IMR-90 (cell line): ENCODE measurements at regions not wholly inside any gene's neighbourhood (a gene's known extent, or its start where the extent isn't known, plus 50 kb on each side); places are given as distances from the start of the nearest gene placed in this dataset.

Experiments used
- ATAC-seq: fragments of 200-7000 bp; cut with Tn5 transposase; 2 replicates; pipeline ENCODE4 v1.9.1; 2020; ENCODE audit warnings: low read depth, mild to moderate bottlenecking, moderate library complexity
- BruUV-seq: library from RNA; stranded (reverse); fragments of 400-500 nt; replicated peaks from 2 replicates; lab custom pipeline; 2021; lab: Mats Ljungman, UMichigan
- CTCF ChIA-PET: fragments of 300-600 bp; formaldehyde crosslinking; extraction: SDS; loops from one replicate; lab custom pipeline; 2021; ENCODE audit warnings: antibody characterized with exemption; lab: Yijun Ruan, JAX
- POLR2A ChIA-PET: fragments of 300-600 bp; sonication (Branson Sonifier 250); formaldehyde crosslinking; loops from one replicate; lab custom pipeline; 2022; ENCODE audit warnings: antibody characterized with exemption; ENCODE audit not compliant: unreplicated experiment; lab: Charles Lee
- DNase-seq: peaks from one replicate; pipeline ENCODE4 v3.0.0; 2013
- H2AFZ ChIP-seq: replicated peaks from 2 replicates; pipeline ENCODE3; 2013; ENCODE audit warnings: low read length, mild to moderate bottlenecking; ENCODE audit not compliant: poor library complexity
- H2AK5ac ChIP-seq: 2 replicates; pipeline ENCODE4 v1.6.1; 2013; ENCODE audit warnings: low read depth, low read length, inconsistent platforms
- H2AK9ac ChIP-seq: replicated peaks from 2 replicates; pipeline ENCODE3; 2013; ENCODE audit warnings: mild to moderate bottlenecking, low read depth, low read length, moderate library complexity; ENCODE audit not compliant: poor library complexity
- H2BK120ac ChIP-seq: 2 replicates; pipeline ENCODE4 v1.6.1; 2013; ENCODE audit warnings: low read depth, low read length, inconsistent platforms
- H2BK15ac ChIP-seq: 3 replicates; pipeline ENCODE4 v1.6.1; 2013; ENCODE audit warnings: low read depth, low read length, inconsistent platforms
- H2BK20ac ChIP-seq: 2 replicates; pipeline ENCODE4 v1.6.1; 2013; ENCODE audit warnings: low read depth, mild to moderate bottlenecking, inconsistent platforms, low read length, moderate library complexity
- H2BK5ac ChIP-seq: 2 replicates; pipeline ENCODE4 v1.6.1; 2013; ENCODE audit warnings: mild to moderate bottlenecking, low read depth, low read length, inconsistent platforms; ENCODE audit not compliant: poor library complexity, severe bottlenecking
- H3K14ac ChIP-seq: replicated peaks from 2 replicates; pipeline ENCODE4 v1.6.1; 2013; ENCODE audit warnings: low read depth, low read length, inconsistent platforms
- H3K18ac ChIP-seq: 2 replicates; pipeline ENCODE4 v1.6.1; 2013; ENCODE audit warnings: low read depth, low read length, control low read depth
- H3K23ac ChIP-seq: 2 replicates; pipeline ENCODE4 v1.6.1; 2013; ENCODE audit warnings: low read depth, low read length, inconsistent platforms
- H3K27ac ChIP-seq: 2 replicates; pipeline ENCODE4 v1.5.1; 2013; ENCODE audit warnings: mild to moderate bottlenecking, control low read depth, low read length; ENCODE audit not compliant: insufficient read depth
- H3K27me3 ChIP-seq: 2 replicates; pipeline ENCODE4 v1.6.1; 2013; ENCODE audit warnings: low read length; ENCODE audit not compliant: control insufficient read depth, insufficient read depth
- H3K36me3 ChIP-seq: 2 replicates; pipeline ENCODE4 v1.6.1; 2013; ENCODE audit warnings: low read length, mixed read lengths; ENCODE audit not compliant: control insufficient read depth, insufficient read depth
- H3K4ac ChIP-seq: 2 replicates; pipeline ENCODE4 v1.6.1; 2013; ENCODE audit warnings: low read depth, low read length, inconsistent platforms
- H3K4me1 ChIP-seq: 2 replicates; pipeline ENCODE4 v1.6.1; 2013; ENCODE audit warnings: low read length, mixed read lengths; ENCODE audit not compliant: control insufficient read depth, insufficient read depth
- H3K4me2 ChIP-seq: 2 replicates; pipeline ENCODE4 v1.6.1; 2013; ENCODE audit warnings: low read depth, mild to moderate bottlenecking, control low read depth, low read length, moderate library complexity
- H3K4me3 ChIP-seq: 2 replicates; pipeline ENCODE4 v1.5.1; 2013; ENCODE audit warnings: low read depth, mild to moderate bottlenecking, control low read depth, low read length, moderate library complexity; ENCODE audit not compliant: insufficient read depth
- H3K56ac ChIP-seq: 2 replicates; pipeline ENCODE4 v1.6.1; 2013; ENCODE audit warnings: low read length, inconsistent platforms; ENCODE audit not compliant: insufficient read depth; ENCODE audit errors: extremely low read depth
- H3K79me1 ChIP-seq, 2 experiments: 2 replicates each; pipeline ENCODE4 v1.6.1; 2013; ENCODE audit warnings: low read length in 2 of 2, inconsistent platforms in 1 of 2, low read depth in 1 of 2
- H3K9ac ChIP-seq: 2 replicates; pipeline ENCODE4 v1.6.1; 2013; ENCODE audit warnings: low read depth, low read length, control low read depth
- H3K9me1 ChIP-seq: 2 replicates; pipeline ENCODE4 v1.6.1; 2013; ENCODE audit warnings: low read length, inconsistent platforms; ENCODE audit not compliant: insufficient read depth
- H3K9me3 ChIP-seq: 2 replicates; pipeline ENCODE4 v1.6.1; 2013; ENCODE audit warnings: low read length; ENCODE audit not compliant: control insufficient read depth, insufficient read depth
- H4K20me1 ChIP-seq: 2 replicates; pipeline ENCODE4 v1.6.1; 2013; ENCODE audit warnings: low read length, inconsistent platforms; ENCODE audit not compliant: insufficient read depth
- H4K5ac ChIP-seq: 2 replicates; pipeline ENCODE4 v1.6.1; 2013; ENCODE audit warnings: mild to moderate bottlenecking, low read depth, low read length, control low read depth
- H4K8ac ChIP-seq, 2 experiments: 2 replicates each; pipeline ENCODE4 v1.6.1; 2013; ENCODE audit warnings: low read depth in 2 of 2, low read length in 2 of 2, control low read depth in 1 of 2, inconsistent platforms in 1 of 2
- H4K91ac ChIP-seq: 2 replicates; pipeline ENCODE4 v1.6.1; 2013; ENCODE audit warnings: low read depth, low read length, inconsistent platforms; ENCODE audit not compliant: insufficient read depth
- CEBPB ChIP-seq: IDR thresholded peaks from 2 replicates; pipeline ENCODE4 v1.6.1; 2012; ENCODE audit warnings: low read depth, low read length, improper control_type of control experiment
- FOS ChIP-seq: fragments of 150-350 bp; IDR thresholded peaks from 2 replicates; pipeline ENCODE4 v1.6.1; 2016; ENCODE audit warnings: low read depth, low read length
- MXI1 ChIP-seq: IDR thresholded peaks from 2 replicates; pipeline ENCODE4 v1.6.1; 2012; ENCODE audit warnings: low read depth, mild to moderate bottlenecking, low read length, moderate library complexity, borderline replicate concordance
- NFE2L2 ChIP-seq: fragments of 150-350 bp; IDR thresholded peaks from 2 replicates; pipeline ENCODE4 v1.6.1; 2016; ENCODE audit warnings: low read depth, mild to moderate bottlenecking, low read length
- POLR2A ChIP-seq: IDR thresholded peaks from 2 replicates; pipeline ENCODE4 v1.6.1; 2012; ENCODE audit warnings: mild to moderate bottlenecking, low read depth, low read length
- RAD21 ChIP-seq: IDR thresholded peaks from 2 replicates; pipeline ENCODE4 v1.6.1; 2012; ENCODE audit warnings: low read length, improper control_type of control experiment
- SMC3 ChIP-seq: fragments of 150-350 bp; IDR thresholded peaks from 2 replicates; pipeline ENCODE4 v1.6.1; 2016; ENCODE audit warnings: low read depth, mild to moderate bottlenecking, antibody characterized with exemption, low read length, moderate library complexity
- WGBS, 2 experiments: methylation state at CpG; one replicate each; pipeline versions ENCODE4 v1.1.5 to v1.1.7; 2013; ENCODE audit warnings: missing lambda C conversion rate in 2 of 2; ENCODE audit not compliant: insufficient read length in 1 of 2; ENCODE audit errors: extremely low coverage in 2 of 2; 5-methylcytosine and 5-hydroxymethylcytosine counted together
- dilution Hi-C: fragments of 300-500 bp; cut with HindIII; formaldehyde crosslinking; loops from one replicate; pipeline ENCODE4 v1.14.3; 2018; ENCODE audit warnings: low sequenced_read_pairs; ENCODE audit not compliant: unreplicated experiment
- in situ Hi-C: fragments of 300-500 bp; cut with MboI; formaldehyde crosslinking; loops from 3 replicates; pipeline ENCODE4 v1.14.3; 2019; ENCODE audit warnings: low sequenced_read_pairs, inconsistent platforms, mixed read lengths
- intact Hi-C: fragments of 100-400 bp; cut with micrococcal nuclease; formaldehyde crosslinking; loops from 2 replicates; pipeline ENCODE4 v1.10.0; 2022

DNA sequence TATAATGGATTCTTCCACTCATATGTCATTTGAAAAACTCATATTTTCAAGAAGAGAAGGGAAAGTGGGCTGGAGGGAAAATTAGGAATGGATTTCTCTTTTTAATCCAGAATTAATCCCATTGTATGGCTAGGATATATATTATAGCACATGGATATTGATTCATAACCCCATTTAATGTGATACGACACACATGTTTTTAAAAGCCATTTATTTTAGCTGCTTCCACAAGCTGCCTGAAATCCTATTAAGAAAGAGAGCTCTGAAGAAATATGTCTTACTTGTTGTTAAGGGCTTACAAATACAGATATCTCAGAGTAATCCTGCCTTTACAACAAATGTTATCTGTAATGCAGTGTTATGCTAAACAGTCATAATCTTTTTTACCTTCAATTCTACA lies 598.6 kb downstream of the AMY1C start:
- Histone ChIP-seq H3K36me3 (no peaks in the 10 kb centered on the region), H4K5ac (no peak overlapping the region), H4K8ac (no peak overlapping the region), H3K56ac (no peak overlapping the region), H3K4me1 (no peaks in the 10 kb centered on the region), H3K9me3 (peaks cover 2% of the 10 kb centered on the region; the same call in 1 of the 2 replicates), H2BK120ac (no peak overlapping the region), H3K23ac (no peak overlapping the region), H2AK5ac (no peak overlapping the region), H4K91ac (no peak overlapping the region), H3K27ac (no peak overlapping the region), H2AK9ac (no peak overlapping the region), H4K20me1 (no peaks in the 10 kb centered on the region), H2BK20ac (no peak overlapping the region), H3K27me3 (no peaks in the 10 kb centered on the region), H3K79me1 (no peaks in the 10 kb centered on the region), H3K4me3 (no peak overlapping the region), H3K9ac (no peak overlapping the region), H3K4me2 (no peak overlapping the region), H2BK15ac (no peak overlapping the region), H3K18ac (no peak overlapping the region), H2BK5ac (no peak overlapping the region), H3K14ac (no peak overlapping the region), H3K4ac (no peak overlapping the region), H3K9me1 (no peaks in the 10 kb centered on the region), H2AFZ (no peak overlapping the region)
- no peak for ATAC-seq
- no peak for DNase-seq
- ChIA-PET POLR2A (no interaction called here), CTCF (no interaction called here)
- dilution Hi-C loops, result no loop called here
- no peak for TF ChIP-seq SMC3
- TF ChIP-seq FOS, result no peak
- TF ChIP-seq CEBPB, result no peak
- TF ChIP-seq POLR2A, result no peak
- TF ChIP-seq MXI1, result no peak
- TF ChIP-seq RAD21, result no peak
- TF ChIP-seq NFE2L2, result no peak
- BruUV-seq, result no TSS peak
- in situ Hi-C loops, result no loop called here
- no CpG with 5 or more reads among the region's 1 CpG for WGBS, 2 experiments
- intact Hi-C loops, result no loop called here
